GM23338 (cell line): ENCODE measurements at regions not wholly inside any gene's neighbourhood (a gene's known extent, or its start where the extent isn't known, plus 50 kb on each side); places are given as distances from the start of the nearest gene placed in this dataset.

Experiments used
- ATAC-seq: fragments of 200-7000 bp; cut with Tn5 transposase; 3 replicates; pipeline ENCODE4 v1.9.1; 2020
- DNase-seq: peaks from one replicate; pipeline ENCODE4 v3.0.0-alpha.2; 2015; ENCODE audit warnings: low spot score
- H2AFZ ChIP-seq: fragments of 200-600 bp; sonication (generic); 2 replicates; pipeline ENCODE4 v1.8.0; 2016; ENCODE audit warnings: antibody characterized with exemption, mild to moderate bottlenecking, moderate library complexity
- H3F3A ChIP-seq: fragments of 200-600 bp; sonication (generic); replicated peaks from 2 replicates; pipeline ENCODE4 v1.8.0; 2017; ENCODE audit warnings: antibody characterized with exemption, mixed run types, low read depth
- H3K27ac ChIP-seq: fragments of 200-600 bp; sonication (generic); 2 replicates; pipeline ENCODE4 v1.6.1; 2016; ENCODE audit warnings: low read depth
- H3K27me3 ChIP-seq: fragments of 200-600 bp; sonication (generic); 2 replicates; pipeline ENCODE4 v1.8.0; 2016; ENCODE audit warnings: mild to moderate bottlenecking, mixed run types, moderate library complexity; ENCODE audit not compliant: insufficient read depth
- H3K36me3 ChIP-seq: fragments of 200-600 bp; sonication (generic); 2 replicates; pipeline ENCODE4 v1.8.0; 2016; ENCODE audit warnings: mild to moderate bottlenecking; ENCODE audit not compliant: insufficient read depth
- H3K4me1 ChIP-seq: fragments of 200-600 bp; sonication (generic); 2 replicates; pipeline ENCODE4 v1.8.0; 2016; ENCODE audit warnings: mild to moderate bottlenecking, moderate library complexity; ENCODE audit not compliant: insufficient read depth
- H3K4me2 ChIP-seq: fragments of 200-600 bp; sonication (generic); 2 replicates; pipeline ENCODE4 v1.7.1; 2017; ENCODE audit warnings: mixed run types
- H3K4me3 ChIP-seq: fragments of 200-600 bp; sonication (generic); 2 replicates; pipeline ENCODE4 v1.6.1; 2016; ENCODE audit warnings: mixed run types
- H3K79me2 ChIP-seq: fragments of 200-600 bp; sonication (generic); replicated peaks from 2 replicates; pipeline ENCODE4 v1.8.0; 2017; ENCODE audit warnings: mild to moderate bottlenecking; ENCODE audit not compliant: insufficient read depth
- H3K9me2 ChIP-seq: fragments of 200-600 bp; sonication (generic); 2 replicates; pipeline ENCODE4 v1.8.0; 2017; ENCODE audit not compliant: insufficient read depth
- H4K20me1 ChIP-seq: fragments of 200-600 bp; sonication (generic); replicated peaks from 2 replicates; pipeline ENCODE4 v1.8.0; 2017; ENCODE audit warnings: mild to moderate bottlenecking; ENCODE audit not compliant: insufficient read depth
- H3K27ac Mint-ChIP-seq: 2 replicates; pipeline ENCODE4 v1.8.0; 2020; ENCODE audit warnings: inconsistent platforms, mild to moderate bottlenecking, moderate library complexity, mixed read lengths
- H3K27me3 Mint-ChIP-seq: 3 replicates; pipeline ENCODE4 v1.8.0; 2022; ENCODE audit warnings: low read depth, mild to moderate bottlenecking, moderate library complexity, mixed read lengths, inconsistent platforms; ENCODE audit not compliant: insufficient read depth, poor library complexity
- H3K36me3 Mint-ChIP-seq: 3 replicates; pipeline ENCODE4 v1.8.0; 2021; ENCODE audit warnings: low read depth, mild to moderate bottlenecking, inconsistent platforms, moderate library complexity, mixed read lengths
- H3K4me1 Mint-ChIP-seq: 3 replicates; pipeline ENCODE4 v1.8.0; 2020; ENCODE audit warnings: mild to moderate bottlenecking, inconsistent platforms, mixed read lengths
- H3K4me3 Mint-ChIP-seq: 3 replicates; pipeline ENCODE4 v1.8.0; 2021; ENCODE audit warnings: moderate library complexity, mild to moderate bottlenecking, inconsistent platforms, mixed read lengths
- H3K9me3 Mint-ChIP-seq: 3 replicates; pipeline ENCODE4 v1.8.0; 2020; ENCODE audit warnings: moderate library complexity, mild to moderate bottlenecking, inconsistent platforms, mixed read lengths
- CREB1 ChIP-seq: fragments of 250-450 bp; sonication (Bioruptor Pico); IDR thresholded peaks from 2 replicates; pipeline ENCODE4 v1.5.0; 2020; ENCODE audit warnings: low read depth, mild to moderate bottlenecking, moderate library complexity
- JUNB ChIP-seq: IDR thresholded peaks from one replicate; pipeline ENCODE4 v1.6.1; 2016; ENCODE audit warnings: antibody characterized with exemption; ENCODE audit not compliant: unreplicated experiment
- REST ChIP-seq: IDR thresholded peaks from one replicate; pipeline ENCODE4 v1.6.1; 2018; ENCODE audit warnings: antibody characterized with exemption; ENCODE audit not compliant: unreplicated experiment
- STAT1 ChIP-seq: IDR thresholded peaks from one replicate; pipeline ENCODE4 v1.6.1; 2016; ENCODE audit warnings: antibody characterized with exemption; ENCODE audit not compliant: unreplicated experiment
- ZNF331 ChIP-seq: fragments of 250-450 bp; sonication (Bioruptor Pico); IDR thresholded peaks from 2 replicates; pipeline ENCODE4 v1.5.0; 2020; ENCODE audit warnings: low read depth, mild to moderate bottlenecking, moderate library complexity
- TF ChIP-seq, protein P1 (sequence below): fragments of 250-450 bp; sonication (Bioruptor Pico); IDR thresholded peaks from 2 replicates; pipeline ENCODE4 v1.5.0; 2020; ENCODE audit warnings: mild to moderate bottlenecking, moderate library complexity
- TF ChIP-seq, protein P2 (sequence below), 2 experiments: fragments of 200-600 bp in 1 of 2; sonication (generic) in 1 of 2; conservative IDR thresholded peaks; 2 replicates each; pipeline versions ENCODE4 v1.5.1 to v1.6.1; 2016 to 2017; ENCODE audit warnings: antibody characterized with exemption in 2 of 2, low read depth in 2 of 2, mild to moderate bottlenecking in 2 of 2, moderate library complexity in 1 of 2

DNA sequence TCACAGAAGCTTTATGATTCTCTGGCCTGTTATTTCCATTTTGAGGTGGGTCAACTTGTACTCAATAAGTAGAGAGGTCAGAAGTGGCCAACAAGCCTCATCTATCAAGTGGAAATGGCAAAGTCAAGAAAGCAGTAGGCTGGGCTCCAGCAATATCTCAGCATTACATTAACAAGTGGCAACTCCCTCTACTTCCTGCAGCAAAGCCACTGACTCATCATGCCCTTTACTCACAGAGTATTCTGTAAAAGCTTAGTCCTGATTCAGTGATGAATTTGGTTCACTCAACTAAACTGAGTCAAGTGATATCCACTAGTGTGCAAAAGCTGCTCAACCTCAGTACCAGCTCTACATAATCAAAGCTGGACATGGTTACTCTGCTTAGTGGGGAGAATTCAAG is 954.6 kb downstream of the EPHA3 start (continued):
- TF ChIP-seq, protein P1, sequence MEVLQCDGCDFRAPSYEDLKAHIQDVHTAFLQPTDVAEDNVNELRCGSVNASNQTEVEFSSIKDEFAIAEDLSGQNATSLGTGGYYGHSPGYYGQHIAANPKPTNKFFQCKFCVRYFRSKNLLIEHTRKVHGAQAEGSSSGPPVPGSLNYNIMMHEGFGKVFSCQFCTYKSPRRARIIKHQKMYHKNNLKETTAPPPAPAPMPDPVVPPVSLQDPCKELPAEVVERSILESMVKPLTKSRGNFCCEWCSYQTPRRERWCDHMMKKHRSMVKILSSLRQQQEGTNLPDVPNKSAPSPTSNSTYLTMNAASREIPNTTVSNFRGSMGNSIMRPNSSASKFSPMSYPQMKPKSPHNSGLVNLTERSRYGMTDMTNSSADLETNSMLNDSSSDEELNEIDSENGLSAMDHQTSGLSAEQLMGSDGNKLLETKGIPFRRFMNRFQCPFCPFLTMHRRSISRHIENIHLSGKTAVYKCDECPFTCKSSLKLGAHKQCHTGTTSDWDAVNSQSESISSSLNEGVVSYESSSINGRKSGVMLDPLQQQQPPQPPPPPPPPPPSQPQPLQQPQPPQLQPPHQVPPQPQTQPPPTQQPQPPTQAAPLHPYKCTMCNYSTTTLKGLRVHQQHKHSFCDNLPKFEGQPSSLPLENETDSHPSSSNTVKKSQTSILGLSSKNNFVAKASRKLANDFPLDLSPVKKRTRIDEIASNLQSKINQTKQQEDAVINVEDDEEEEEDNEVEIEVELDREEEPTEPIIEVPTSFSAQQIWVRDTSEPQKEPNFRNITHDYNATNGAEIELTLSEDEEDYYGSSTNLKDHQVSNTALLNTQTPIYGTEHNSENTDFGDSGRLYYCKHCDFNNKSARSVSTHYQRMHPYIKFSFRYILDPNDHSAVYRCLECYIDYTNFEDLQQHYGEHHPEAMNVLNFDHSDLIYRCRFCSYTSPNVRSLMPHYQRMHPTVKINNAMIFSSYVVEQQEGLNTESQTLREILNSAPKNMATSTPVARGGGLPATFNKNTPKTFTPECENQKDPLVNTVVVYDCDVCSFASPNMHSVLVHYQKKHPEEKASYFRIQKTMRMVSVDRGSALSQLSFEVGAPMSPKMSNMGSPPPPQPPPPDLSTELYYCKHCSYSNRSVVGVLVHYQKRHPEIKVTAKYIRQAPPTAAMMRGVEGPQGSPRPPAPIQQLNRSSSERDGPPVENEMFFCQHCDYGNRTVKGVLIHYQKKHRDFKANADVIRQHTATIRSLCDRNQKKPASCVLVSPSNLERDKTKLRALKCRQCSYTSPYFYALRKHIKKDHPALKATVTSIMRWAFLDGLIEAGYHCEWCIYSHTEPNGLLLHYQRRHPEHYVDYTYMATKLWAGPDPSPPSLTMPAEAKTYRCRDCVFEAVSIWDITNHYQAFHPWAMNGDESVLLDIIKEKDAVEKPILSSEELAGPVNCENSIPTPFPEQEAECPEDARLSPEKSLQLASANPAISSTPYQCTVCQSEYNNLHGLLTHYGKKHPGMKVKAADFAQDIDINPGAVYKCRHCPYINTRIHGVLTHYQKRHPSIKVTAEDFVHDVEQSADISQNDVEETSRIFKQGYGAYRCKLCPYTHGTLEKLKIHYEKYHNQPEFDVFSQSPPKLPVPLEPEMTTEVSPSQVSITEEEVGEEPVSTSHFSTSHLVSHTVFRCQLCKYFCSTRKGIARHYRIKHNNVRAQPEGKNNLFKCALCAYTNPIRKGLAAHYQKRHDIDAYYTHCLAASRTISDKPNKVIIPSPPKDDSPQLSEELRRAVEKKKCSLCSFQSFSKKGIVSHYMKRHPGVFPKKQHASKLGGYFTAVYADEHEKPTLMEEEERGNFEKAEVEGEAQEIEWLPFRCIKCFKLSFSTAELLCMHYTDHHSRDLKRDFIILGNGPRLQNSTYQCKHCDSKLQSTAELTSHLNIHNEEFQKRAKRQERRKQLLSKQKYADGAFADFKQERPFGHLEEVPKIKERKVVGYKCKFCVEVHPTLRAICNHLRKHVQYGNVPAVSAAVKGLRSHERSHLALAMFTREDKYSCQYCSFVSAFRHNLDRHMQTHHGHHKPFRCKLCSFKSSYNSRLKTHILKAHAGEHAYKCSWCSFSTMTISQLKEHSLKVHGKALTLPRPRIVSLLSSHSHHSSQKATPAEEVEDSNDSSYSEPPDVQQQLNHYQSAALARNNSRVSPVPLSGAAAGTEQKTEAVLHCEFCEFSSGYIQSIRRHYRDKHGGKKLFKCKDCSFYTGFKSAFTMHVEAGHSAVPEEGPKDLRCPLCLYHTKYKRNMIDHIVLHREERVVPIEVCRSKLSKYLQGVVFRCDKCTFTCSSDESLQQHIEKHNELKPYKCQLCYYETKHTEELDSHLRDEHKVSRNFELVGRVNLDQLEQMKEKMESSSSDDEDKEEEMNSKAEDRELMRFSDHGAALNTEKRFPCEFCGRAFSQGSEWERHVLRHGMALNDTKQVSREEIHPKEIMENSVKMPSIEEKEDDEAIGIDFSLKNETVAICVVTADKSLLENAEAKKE, result no peak
- no peak for TF ChIP-seq REST
- TF ChIP-seq ZNF331 (CRISPR knock-in tag), result no peak

- Histone ChIP-seq H2AFZ (no peak overlapping the region), H3K4me3 (no peak overlapping the region), H3K4me2 (no peak overlapping the region), H3F3A (no peaks in the 10 kb centered on the region), H3K27me3 (no peaks in the 10 kb centered on the region), H3K4me1 (no peaks in the 10 kb centered on the region), H4K20me1 (no peaks in the 10 kb centered on the region), H3K27ac (no peak overlapping the region), H3K9me2 (peaks cover 16% of the 10 kb centered on the region), H3K79me2 (no peaks in the 10 kb centered on the region), H3K36me3 (no peaks in the 10 kb centered on the region)
- Mint-ChIP-seq H3K4me1 (no peaks in the 10 kb centered on the region), H3K36me3 (no peaks in the 10 kb centered on the region), H3K9me3 (peaks cover 3% of the 10 kb centered on the region; the same call in 1 of the 3 replicates), H3K27ac (no peak overlapping the region), H3K4me3 (no peak overlapping the region), H3K27me3 (no peaks in the 10 kb centered on the region)
- DNase-seq, result no peak
- no peak for ATAC-seq
- TF ChIP-seq CREB1 (CRISPR knock-in tag) (no peak), STAT1 (no peak), JUNB (no peak)
- TF ChIP-seq, protein P2, sequence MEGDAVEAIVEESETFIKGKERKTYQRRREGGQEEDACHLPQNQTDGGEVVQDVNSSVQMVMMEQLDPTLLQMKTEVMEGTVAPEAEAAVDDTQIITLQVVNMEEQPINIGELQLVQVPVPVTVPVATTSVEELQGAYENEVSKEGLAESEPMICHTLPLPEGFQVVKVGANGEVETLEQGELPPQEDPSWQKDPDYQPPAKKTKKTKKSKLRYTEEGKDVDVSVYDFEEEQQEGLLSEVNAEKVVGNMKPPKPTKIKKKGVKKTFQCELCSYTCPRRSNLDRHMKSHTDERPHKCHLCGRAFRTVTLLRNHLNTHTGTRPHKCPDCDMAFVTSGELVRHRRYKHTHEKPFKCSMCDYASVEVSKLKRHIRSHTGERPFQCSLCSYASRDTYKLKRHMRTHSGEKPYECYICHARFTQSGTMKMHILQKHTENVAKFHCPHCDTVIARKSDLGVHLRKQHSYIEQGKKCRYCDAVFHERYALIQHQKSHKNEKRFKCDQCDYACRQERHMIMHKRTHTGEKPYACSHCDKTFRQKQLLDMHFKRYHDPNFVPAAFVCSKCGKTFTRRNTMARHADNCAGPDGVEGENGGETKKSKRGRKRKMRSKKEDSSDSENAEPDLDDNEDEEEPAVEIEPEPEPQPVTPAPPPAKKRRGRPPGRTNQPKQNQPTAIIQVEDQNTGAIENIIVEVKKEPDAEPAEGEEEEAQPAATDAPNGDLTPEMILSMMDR (conservative IDR thresholded peaks at IDR 0.05; ENCODE audit: low read depth in 2 of 2), result no peak
Measured at GRCh38 chr3:90062631-90063200, 955.3 kb downstream of the EPHA3 start.
